Lower leg skin (tissue), 3 donors: ENCODE measurements at regions not wholly inside any gene's neighbourhood (a gene's known extent, or its start where the extent isn't known, plus 50 kb on each side); places are given as distances from the start of the nearest gene placed in this dataset.

Source experiments
- POLR2A ChIP-seq, 2 donors: fragments of 450-650 bp; IDR thresholded peaks; one replicate each; pipeline ENCODE4 v1.6.1; 2016 to 2017; ENCODE audit warnings: antibody characterized with exemption in 2 of 2, mild to moderate bottlenecking in 1 of 2, moderate library complexity in 1 of 2
- TF ChIP-seq, protein P1 (sequence below), 3 donors: fragments of 450-650 bp; IDR thresholded peaks; one replicate each; pipeline ENCODE4 v1.5.1; 2016; ENCODE audit warnings: antibody characterized with exemption in 3 of 3, mild to moderate bottlenecking in 3 of 3, moderate library complexity in 2 of 3

DNA sequence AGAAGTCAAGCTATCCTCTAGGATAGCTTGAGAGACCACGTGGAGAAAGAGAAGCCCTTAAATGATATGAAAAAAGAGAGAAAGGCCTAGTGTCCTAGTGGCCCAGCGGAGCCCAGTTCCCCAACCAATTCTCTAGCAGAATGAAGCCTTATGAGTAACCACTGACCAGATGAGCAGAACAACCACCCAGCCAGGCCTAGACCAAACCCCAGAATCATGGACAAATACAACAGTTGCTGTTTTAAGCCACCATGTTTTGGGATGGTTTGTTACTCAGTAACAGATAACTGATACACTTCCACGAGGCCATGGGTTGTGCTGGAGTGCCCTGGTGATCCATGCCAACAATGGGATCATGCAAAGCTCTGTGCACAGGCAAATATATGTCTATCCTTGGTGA, 377.1 kb downstream of the SOX9 start:
- TF ChIP-seq, protein P1, sequence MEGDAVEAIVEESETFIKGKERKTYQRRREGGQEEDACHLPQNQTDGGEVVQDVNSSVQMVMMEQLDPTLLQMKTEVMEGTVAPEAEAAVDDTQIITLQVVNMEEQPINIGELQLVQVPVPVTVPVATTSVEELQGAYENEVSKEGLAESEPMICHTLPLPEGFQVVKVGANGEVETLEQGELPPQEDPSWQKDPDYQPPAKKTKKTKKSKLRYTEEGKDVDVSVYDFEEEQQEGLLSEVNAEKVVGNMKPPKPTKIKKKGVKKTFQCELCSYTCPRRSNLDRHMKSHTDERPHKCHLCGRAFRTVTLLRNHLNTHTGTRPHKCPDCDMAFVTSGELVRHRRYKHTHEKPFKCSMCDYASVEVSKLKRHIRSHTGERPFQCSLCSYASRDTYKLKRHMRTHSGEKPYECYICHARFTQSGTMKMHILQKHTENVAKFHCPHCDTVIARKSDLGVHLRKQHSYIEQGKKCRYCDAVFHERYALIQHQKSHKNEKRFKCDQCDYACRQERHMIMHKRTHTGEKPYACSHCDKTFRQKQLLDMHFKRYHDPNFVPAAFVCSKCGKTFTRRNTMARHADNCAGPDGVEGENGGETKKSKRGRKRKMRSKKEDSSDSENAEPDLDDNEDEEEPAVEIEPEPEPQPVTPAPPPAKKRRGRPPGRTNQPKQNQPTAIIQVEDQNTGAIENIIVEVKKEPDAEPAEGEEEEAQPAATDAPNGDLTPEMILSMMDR (IDR thresholded peaks at IDR 0.05) = no peak
- TF ChIP-seq POLR2A (IDR thresholded peaks at IDR 0.05) = no peak
